ENCODE measurements at regions not wholly inside any gene's neighbourhood (a gene's known extent, or its start where the extent isn't known, plus 50 kb on each side); places are given as distances from the start of the nearest gene placed in this dataset.

- TF ChIP-seq CTCF (conservative IDR thresholded peaks at IDR 0.05) (no peak), EZH2 (IDR thresholded peaks at IDR 0.05; ENCODE audit: low read depth) (no peak)
These were observed 87.4 kb downstream of the FASLG start for GRCh38 chr1:172746091-172746949.
